GM12878 (cell line): ENCODE measurements at regions not wholly inside any gene's neighbourhood (a gene's known extent, or its start where the extent isn't known, plus 50 kb on each side); places are given as distances from the start of the nearest gene placed in this dataset.

Experiments used
- ATAC-seq: fragments of 200-7000 bp; cut with Tn5 transposase; 3 replicates; pipeline ENCODE4 v1.9.1; 2020; ENCODE audit warnings: mild to moderate bottlenecking, moderate library complexity
- BruUV-seq: library from RNA; stranded (reverse); fragments of 400-500 nt; replicated peaks from 2 replicates; lab custom pipeline; 2021; lab: Mats Ljungman, UMichigan
- CTCF ChIA-PET: fragments of 300-600 bp; sonication (Branson Sonifier 250); formaldehyde crosslinking; extraction: SDS; loops from one replicate; lab custom pipeline; 2021; ENCODE audit warnings: inconsistent platforms; lab: Yijun Ruan, JAX
- POLR2A ChIA-PET: fragments of 350-600 bp; formaldehyde crosslinking; extraction: SDS; loops from one replicate; lab custom pipeline; 2021; ENCODE audit warnings: inconsistent platforms; lab: Charles Lee
- RAD21 ChIA-PET: fragments of 300-600 bp; sonication (Branson Sonifier 250); formaldehyde crosslinking; loops from one replicate; lab custom pipeline; 2023; ENCODE audit warnings: antibody characterized with exemption; ENCODE audit not compliant: unreplicated experiment; lab: Charles Lee
- SMC1A ChIA-PET: fragments of 300-600 bp; sonication (Branson Sonifier 250); formaldehyde crosslinking; loops from one replicate; lab custom pipeline; 2023; ENCODE audit not compliant: unreplicated experiment, uncharacterized antibody; lab: Charles Lee
- DNase-seq: peaks from one replicate; pipeline ENCODE4 v3.0.0-alpha.2; 2011; ENCODE audit warnings: low read depth, low spot score
- FAIRE-seq: peaks from 3 replicates; lab custom pipeline; 2011; peaks lifted over from hg19 to GRCh38; lab: Jason Lieb, UNC
- H2AFZ ChIP-seq: 2 replicates; pipeline ENCODE4 v1.6.0; 2011; ENCODE audit warnings: low read depth, low read length, control low read depth; ENCODE audit not compliant: control insufficient read depth
- H3K27ac ChIP-seq: 2 replicates; pipeline ENCODE4 v1.5.1; 2011; ENCODE audit warnings: control low read depth; ENCODE audit not compliant: control insufficient read depth, insufficient read depth
- H3K27me3 ChIP-seq, 2 experiments: replicated peaks in 1 of 2; 2 replicates each; pipeline versions ENCODE4 v1.6.0 to v1.6.1; 2011; ENCODE audit warnings: low read length in 1 of 2; ENCODE audit not compliant: control insufficient read depth in 2 of 2, insufficient read depth in 2 of 2
- H3K36me3 ChIP-seq, 2 experiments: 2 replicates each; pipeline ENCODE4 v1.5.1; 2011; ENCODE audit warnings: low read length in 1 of 2; ENCODE audit not compliant: control insufficient read depth in 2 of 2, insufficient read depth in 2 of 2
- H3K4me1 ChIP-seq: 2 replicates; pipeline ENCODE4 v1.6.1; 2011; ENCODE audit warnings: mild to moderate bottlenecking, low read length, moderate library complexity, mixed read lengths; ENCODE audit not compliant: control insufficient read depth, insufficient read depth
- H3K4me2 ChIP-seq: 2 replicates; pipeline ENCODE4 v1.6.0; 2011; ENCODE audit warnings: control low read depth; ENCODE audit not compliant: control insufficient read depth, insufficient read depth
- H3K4me3 ChIP-seq: fragments of 200-600 bp; sonication (generic); 2 replicates; pipeline ENCODE4 v1.5.1; 2016
- H3K79me2 ChIP-seq: 2 replicates; pipeline ENCODE4 v1.6.0; 2011; ENCODE audit warnings: low read length; ENCODE audit not compliant: control insufficient read depth, insufficient read depth
- H3K9ac ChIP-seq: 2 replicates; pipeline ENCODE4 v1.8.0; 2011; ENCODE audit warnings: low read length, control low read depth, mixed read lengths; ENCODE audit not compliant: control insufficient read depth, insufficient read depth
- H3K9me3 ChIP-seq: replicated peaks from 3 replicates; pipeline ENCODE4 v1.5.1; 2011; ENCODE audit warnings: mild to moderate bottlenecking, low read length; ENCODE audit not compliant: control insufficient read depth, insufficient read depth
- H4K20me1 ChIP-seq: 2 replicates; pipeline ENCODE4 v1.6.0; 2011; ENCODE audit not compliant: control insufficient read depth, insufficient read depth
- BRCA1 ChIP-seq: IDR thresholded peaks from 2 replicates; pipeline ENCODE4 v1.6.1; 2011; ENCODE audit warnings: low read depth, low read length, improper control_type of control experiment
- CEBPZ ChIP-seq: fragments of 150-350 bp; IDR thresholded peaks from 2 replicates; pipeline ENCODE4 v1.6.1; 2016; ENCODE audit warnings: low read depth, low read length
- ESRRA ChIP-seq: IDR thresholded peaks from 2 replicates; pipeline ENCODE4 v1.6.1; 2012; ENCODE audit warnings: mild to moderate bottlenecking, low read length, improper control_type of control experiment
- HDAC2 ChIP-seq: fragments of 200-600 bp; sonication (generic); IDR thresholded peaks from 2 replicates; pipeline ENCODE4 v1.6.1; 2017
- JUND ChIP-seq: IDR thresholded peaks from 2 replicates; pipeline ENCODE4 v1.6.1; 2012; ENCODE audit warnings: low read depth, mild to moderate bottlenecking, low read length, improper control_type of control experiment, moderate library complexity
- NBN ChIP-seq: fragments of 450-650 bp; IDR thresholded peaks from 2 replicates; pipeline ENCODE4 v1.6.1; 2016
- NFYB ChIP-seq: IDR thresholded peaks from 2 replicates; pipeline ENCODE4 v1.6.1; 2011; ENCODE audit warnings: low read depth, mild to moderate bottlenecking, low read length, improper control_type of control experiment, moderate library complexity; ENCODE audit not compliant: insufficient read depth
- POLR2A ChIP-seq: IDR thresholded peaks from 2 replicates; pipeline ENCODE4 v1.6.1; 2011; ENCODE audit warnings: low read depth, mild to moderate bottlenecking, low read length
- RELA ChIP-seq: fragments of 450-650 bp; IDR thresholded peaks from 2 replicates; pipeline ENCODE4 v1.8.0; 2014; ENCODE audit warnings: borderline replicate concordance; ENCODE audit not compliant: partially characterized antibody
- SIN3A ChIP-seq: IDR thresholded peaks from 2 replicates; pipeline ENCODE4 v1.6.1; 2012; ENCODE audit warnings: low read depth, low read length, improper control_type of control experiment
- SP1 ChIP-seq: IDR thresholded peaks from one replicate; pipeline ENCODE4 v1.6.1; 2011; ENCODE audit warnings: low read depth, low read length
- SRF ChIP-seq, 2 experiments: IDR thresholded peaks; 2 replicates each; pipeline ENCODE4 v1.6.1; 2011; ENCODE audit warnings: low read depth in 2 of 2, low read length in 2 of 2, mild to moderate bottlenecking in 1 of 2, moderate library complexity in 1 of 2
- STAT1 ChIP-seq: fragments of 450-650 bp; conservative IDR thresholded peaks from 2 replicates; pipeline ENCODE4 v1.6.1; 2014; ENCODE audit warnings: antibody characterized with exemption, mild to moderate bottlenecking
- YY1 ChIP-seq: IDR thresholded peaks from 2 replicates; pipeline ENCODE4 v1.6.1; 2011; ENCODE audit warnings: low read depth, mild to moderate bottlenecking, low read length
- WGBS: methylation state at CpG from one replicate; pipeline ENCODE4 v1.1.6; 2016; ENCODE audit warnings: low lambda C conversion rate; ENCODE audit not compliant: insufficient replicate concordance, insufficient coverage; ENCODE audit errors: missing lambda C conversion rate; 5-methylcytosine and 5-hydroxymethylcytosine counted together
- in situ Hi-C: fragments of 300-500 bp; cut with MboI; formaldehyde crosslinking; loops from 9 replicates; pipeline ENCODE4 v1.14.3; 2018; ENCODE audit warnings: mixed read lengths
- intact Hi-C: fragments of 100-400 bp; cut with micrococcal nuclease; formaldehyde crosslinking; loops from one replicate; pipeline ENCODE4 v1.14.2; 2022; ENCODE audit not compliant: unreplicated experiment
- TF ChIP-seq, protein P1 (sequence below): IDR thresholded peaks from 2 replicates; pipeline ENCODE4 v1.6.1; 2012; ENCODE audit warnings: mild to moderate bottlenecking, low read depth, low read length
- TF ChIP-seq, protein P2 (sequence below): IDR thresholded peaks from 2 replicates; pipeline ENCODE4 v1.6.1; 2011; ENCODE audit warnings: low read depth, low read length, improper control_type of control experiment, borderline replicate concordance

DNA sequence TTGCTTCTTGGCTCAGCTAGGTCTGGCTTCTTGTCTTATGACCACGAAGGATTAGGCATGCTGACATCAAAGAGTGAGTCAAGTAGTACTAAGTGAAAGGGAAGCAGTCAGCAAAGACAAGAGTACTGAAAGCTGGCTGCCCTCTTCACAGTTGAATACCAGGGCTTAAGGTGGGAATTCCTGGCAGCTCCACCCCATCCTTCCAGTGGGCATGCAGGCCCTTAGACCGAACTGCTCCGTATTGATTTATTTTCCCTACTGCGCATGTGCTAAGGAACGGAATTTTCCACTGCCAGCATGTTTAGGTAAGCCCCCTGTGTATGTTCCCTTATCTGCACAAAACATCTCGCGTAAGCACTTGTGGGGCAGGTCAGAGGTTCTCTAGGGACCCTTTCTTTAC, 2320.1 kb downstream of the ARAP2 start:
- H3K79me2 ChIP-seq: no peaks in the 10 kb centered on the region
- no peak overlapping the region for H3K4me2 ChIP-seq
- no peak overlapping the region for H3K4me3 ChIP-seq
- SMC1A ChIA-PET: no interaction called here
- POLR2A ChIA-PET: no interaction called here
- CTCF ChIA-PET: interaction anchor here (0.5 kb wide), 1 partner anchor 150 kb away, joined by 3 read pairs; no protein-coding TSS in a partner anchor
- DNase-seq (no peak), ATAC-seq (no peak), FAIRE-seq (no peak)
- intact Hi-C loops (no loop called here), in situ Hi-C loops (no loop called here)
- H2AFZ ChIP-seq: no peak overlapping the region
- no peaks in the 10 kb centered on the region for H3K36me3 ChIP-seq
- no peaks in the 10 kb centered on the region for H3K4me1 ChIP-seq
- no peaks in the 10 kb centered on the region for H4K20me1 ChIP-seq
- no peak overlapping the region for H3K9ac ChIP-seq
- BruUV-seq: no TSS peak
- 53% methylated on average over 7 of the region's 7 CpGs for WGBS
- H3K27me3 ChIP-seq: no peaks in the 10 kb centered on the region
- no peaks in the 10 kb centered on the region for H3K9me3 ChIP-seq
- H3K27ac ChIP-seq: no peak overlapping the region
- RAD21 ChIA-PET: no interaction called here
- TF ChIP-seq SRF (IDR thresholded peaks at IDR 0.05; ENCODE audit: low read depth in 2 of 2, low read length in 2 of 2): no peak
- TF ChIP-seq, protein P1, sequence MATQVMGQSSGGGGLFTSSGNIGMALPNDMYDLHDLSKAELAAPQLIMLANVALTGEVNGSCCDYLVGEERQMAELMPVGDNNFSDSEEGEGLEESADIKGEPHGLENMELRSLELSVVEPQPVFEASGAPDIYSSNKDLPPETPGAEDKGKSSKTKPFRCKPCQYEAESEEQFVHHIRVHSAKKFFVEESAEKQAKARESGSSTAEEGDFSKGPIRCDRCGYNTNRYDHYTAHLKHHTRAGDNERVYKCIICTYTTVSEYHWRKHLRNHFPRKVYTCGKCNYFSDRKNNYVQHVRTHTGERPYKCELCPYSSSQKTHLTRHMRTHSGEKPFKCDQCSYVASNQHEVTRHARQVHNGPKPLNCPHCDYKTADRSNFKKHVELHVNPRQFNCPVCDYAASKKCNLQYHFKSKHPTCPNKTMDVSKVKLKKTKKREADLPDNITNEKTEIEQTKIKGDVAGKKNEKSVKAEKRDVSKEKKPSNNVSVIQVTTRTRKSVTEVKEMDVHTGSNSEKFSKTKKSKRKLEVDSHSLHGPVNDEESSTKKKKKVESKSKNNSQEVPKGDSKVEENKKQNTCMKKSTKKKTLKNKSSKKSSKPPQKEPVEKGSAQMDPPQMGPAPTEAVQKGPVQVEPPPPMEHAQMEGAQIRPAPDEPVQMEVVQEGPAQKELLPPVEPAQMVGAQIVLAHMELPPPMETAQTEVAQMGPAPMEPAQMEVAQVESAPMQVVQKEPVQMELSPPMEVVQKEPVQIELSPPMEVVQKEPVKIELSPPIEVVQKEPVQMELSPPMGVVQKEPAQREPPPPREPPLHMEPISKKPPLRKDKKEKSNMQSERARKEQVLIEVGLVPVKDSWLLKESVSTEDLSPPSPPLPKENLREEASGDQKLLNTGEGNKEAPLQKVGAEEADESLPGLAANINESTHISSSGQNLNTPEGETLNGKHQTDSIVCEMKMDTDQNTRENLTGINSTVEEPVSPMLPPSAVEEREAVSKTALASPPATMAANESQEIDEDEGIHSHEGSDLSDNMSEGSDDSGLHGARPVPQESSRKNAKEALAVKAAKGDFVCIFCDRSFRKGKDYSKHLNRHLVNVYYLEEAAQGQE: no peak
- TF ChIP-seq POLR2A: no peak
- TF ChIP-seq NFYB: no peak
- no peak for TF ChIP-seq RELA
- no peak for TF ChIP-seq YY1
- no peak for TF ChIP-seq ESRRA
- TF ChIP-seq STAT1: no peak
- TF ChIP-seq SIN3A: no peak
- TF ChIP-seq CEBPZ: no peak
- TF ChIP-seq BRCA1: no peak
- TF ChIP-seq SP1: no peak
- TF ChIP-seq JUND: no peak
- TF ChIP-seq HDAC2: no peak
- TF ChIP-seq, protein P2, sequence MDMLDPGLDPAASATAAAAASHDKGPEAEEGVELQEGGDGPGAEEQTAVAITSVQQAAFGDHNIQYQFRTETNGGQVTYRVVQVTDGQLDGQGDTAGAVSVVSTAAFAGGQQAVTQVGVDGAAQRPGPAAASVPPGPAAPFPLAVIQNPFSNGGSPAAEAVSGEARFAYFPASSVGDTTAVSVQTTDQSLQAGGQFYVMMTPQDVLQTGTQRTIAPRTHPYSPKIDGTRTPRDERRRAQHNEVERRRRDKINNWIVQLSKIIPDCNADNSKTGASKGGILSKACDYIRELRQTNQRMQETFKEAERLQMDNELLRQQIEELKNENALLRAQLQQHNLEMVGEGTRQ: no peak
- TF ChIP-seq NBN: no peak
